ENCODE measurements at regions not wholly inside any gene's neighbourhood (a gene's known extent, or its start where the extent isn't known, plus 50 kb on each side); places are given as distances from the start of the nearest gene placed in this dataset.

DNA sequence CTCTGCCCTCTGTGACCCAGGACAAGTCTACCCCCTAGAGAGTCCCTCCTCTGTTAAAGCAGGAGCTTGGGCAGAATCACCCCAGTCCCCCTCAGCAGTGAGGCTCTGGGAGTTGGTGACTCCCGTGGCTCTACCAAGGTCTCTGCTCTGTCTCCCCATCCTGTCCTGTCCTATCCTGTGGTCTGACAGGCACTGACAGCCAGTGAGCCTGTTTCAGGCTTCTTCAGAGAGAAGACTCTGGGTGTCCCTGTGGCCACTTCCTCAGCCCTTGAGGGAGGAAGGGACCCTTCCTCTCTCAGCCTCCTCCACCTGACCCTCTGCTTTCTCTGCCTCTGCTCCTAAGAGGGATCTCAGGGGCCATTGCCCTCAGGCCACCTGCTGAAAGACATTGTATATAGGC lies 148.7 kb downstream of the FCRL5 start:
- TF ChIP-seq, protein P1, sequence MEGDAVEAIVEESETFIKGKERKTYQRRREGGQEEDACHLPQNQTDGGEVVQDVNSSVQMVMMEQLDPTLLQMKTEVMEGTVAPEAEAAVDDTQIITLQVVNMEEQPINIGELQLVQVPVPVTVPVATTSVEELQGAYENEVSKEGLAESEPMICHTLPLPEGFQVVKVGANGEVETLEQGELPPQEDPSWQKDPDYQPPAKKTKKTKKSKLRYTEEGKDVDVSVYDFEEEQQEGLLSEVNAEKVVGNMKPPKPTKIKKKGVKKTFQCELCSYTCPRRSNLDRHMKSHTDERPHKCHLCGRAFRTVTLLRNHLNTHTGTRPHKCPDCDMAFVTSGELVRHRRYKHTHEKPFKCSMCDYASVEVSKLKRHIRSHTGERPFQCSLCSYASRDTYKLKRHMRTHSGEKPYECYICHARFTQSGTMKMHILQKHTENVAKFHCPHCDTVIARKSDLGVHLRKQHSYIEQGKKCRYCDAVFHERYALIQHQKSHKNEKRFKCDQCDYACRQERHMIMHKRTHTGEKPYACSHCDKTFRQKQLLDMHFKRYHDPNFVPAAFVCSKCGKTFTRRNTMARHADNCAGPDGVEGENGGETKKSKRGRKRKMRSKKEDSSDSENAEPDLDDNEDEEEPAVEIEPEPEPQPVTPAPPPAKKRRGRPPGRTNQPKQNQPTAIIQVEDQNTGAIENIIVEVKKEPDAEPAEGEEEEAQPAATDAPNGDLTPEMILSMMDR (IDR thresholded peaks at IDR 0.05 in 4 of 5, conservative IDR thresholded peaks at IDR 0.05 in 1 of 5) = no peak
- no peak for TF ChIP-seq POLR2A (IDR thresholded peaks at IDR 0.05)

Measured in gastrocnemius medialis (tissue), 4 donors.